Gastrocnemius medialis (tissue), 4 donors: ENCODE measurements at regions not wholly inside any gene's neighbourhood (a gene's known extent, or its start where the extent isn't known, plus 50 kb on each side); places are given as distances from the start of the nearest gene placed in this dataset.

Experiments used
- ATAC-seq, 2 donors: fragments of 150-250 bp; one replicate each; pipeline ENCODE4 v1.9.1; 2016
- DNase-seq, 2 donors: peaks; one replicate each; pipeline ENCODE4 v3.0.0-alpha.2; 2019
- H3K27ac ChIP-seq, 4 donors: fragments of 200-600 bp; sonication (generic); 1 replicate in 1 of 4; 2 replicates in 3 of 4; pipeline ENCODE4 v1.5.1; 2016 to 2018; ENCODE audit warnings: mild to moderate bottlenecking in 2 of 4, moderate library complexity in 1 of 4
- H3K27me3 ChIP-seq, 3 donors: fragments of 200-600 bp; sonication (generic) in 2 of 3; 1 replicate in 1 of 3; 2 replicates in 2 of 3; pipeline versions ENCODE4 v1.5.1 to v1.6.0; 2016 to 2019; ENCODE audit warnings: mild to moderate bottlenecking in 1 of 3, moderate library complexity in 1 of 3
- H3K36me3 ChIP-seq, 2 donors: fragments of 200-600 bp; sonication (generic) in 1 of 2; one replicate each; pipeline ENCODE4 v1.5.1; 2017 to 2018
- H3K4me1 ChIP-seq, 2 donors: fragments of 200-600 bp; sonication (generic) in 1 of 2; one replicate each; pipeline ENCODE4 v1.5.1; 2016 to 2017; ENCODE audit warnings: mild to moderate bottlenecking in 2 of 2
- H3K4me3 ChIP-seq, 4 donors: fragments of 200-600 bp; sonication (generic) in 3 of 4; 1 replicate in 1 of 4; 2 replicates in 3 of 4; pipeline ENCODE4 v1.5.1; 2016 to 2019; ENCODE audit warnings: mild to moderate bottlenecking in 2 of 4
- H3K9me3 ChIP-seq, 3 donors: fragments of 200-600 bp; sonication (generic) in 2 of 3; 1 replicate in 1 of 3; 2 replicates in 2 of 3; pipeline ENCODE4 v1.5.1; 2016 to 2019
- POLR2A ChIP-seq, 2 donors: fragments of 450-650 bp; IDR thresholded peaks; one replicate each; pipeline ENCODE4 v1.6.1; 2017; ENCODE audit warnings: antibody characterized with exemption in 2 of 2, mild to moderate bottlenecking in 2 of 2, moderate library complexity in 2 of 2
- in situ Hi-C, 4 donors: fragments of 200-750 bp; cut with MboI; loops; one replicate each; pipeline versions ENCODE4 v1.15.0 to v1.8.0; 2017; ENCODE audit warnings: low sequenced_read_pairs in 4 of 4
- intact Hi-C: fragments of 100-400 bp; cut with DNase I; formaldehyde crosslinking; loops from one replicate; pipeline ENCODE4 v1.15.1; 2023; ENCODE audit warnings: low total_unique reads
- TF ChIP-seq, protein P1 (sequence below), 5 experiments: fragments of 450-650 bp in 3 of 5; fragments of 200-600 bp in 2 of 5; sonication (generic) in 2 of 5; IDR thresholded peaks in 4 of 5; conservative IDR thresholded peaks in 1 of 5; 1 replicate in 4 of 5; 2 replicates in 1 of 5; pipeline ENCODE4 v1.5.1; 2016 to 2019; ENCODE audit warnings: antibody characterized with exemption in 5 of 5, mild to moderate bottlenecking in 3 of 5, moderate library complexity in 3 of 5

DNA sequence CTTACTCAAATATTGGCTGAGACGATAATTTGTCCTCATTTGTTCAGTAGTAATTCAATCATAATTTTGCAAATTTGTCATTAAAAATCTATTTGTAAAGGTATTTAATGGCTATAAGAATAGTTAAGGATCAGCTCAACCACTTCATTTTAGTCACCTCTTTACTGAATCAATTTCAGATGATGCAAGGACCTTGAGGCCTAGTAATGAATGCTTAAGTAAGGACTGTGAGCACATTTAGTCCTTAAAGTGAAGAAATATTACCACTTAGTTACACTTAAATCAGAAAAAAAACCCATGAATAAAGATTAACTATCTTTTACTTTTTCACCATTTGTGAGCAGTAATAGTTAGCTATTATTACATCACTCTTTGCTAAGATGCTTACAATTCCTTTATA lies 778.9 kb downstream of the CCDC85A start:
- in situ Hi-C loops, result no loop called here
- ATAC-seq, result no peak
- TF ChIP-seq POLR2A (IDR thresholded peaks at IDR 0.05), result no peak
- TF ChIP-seq, protein P1, sequence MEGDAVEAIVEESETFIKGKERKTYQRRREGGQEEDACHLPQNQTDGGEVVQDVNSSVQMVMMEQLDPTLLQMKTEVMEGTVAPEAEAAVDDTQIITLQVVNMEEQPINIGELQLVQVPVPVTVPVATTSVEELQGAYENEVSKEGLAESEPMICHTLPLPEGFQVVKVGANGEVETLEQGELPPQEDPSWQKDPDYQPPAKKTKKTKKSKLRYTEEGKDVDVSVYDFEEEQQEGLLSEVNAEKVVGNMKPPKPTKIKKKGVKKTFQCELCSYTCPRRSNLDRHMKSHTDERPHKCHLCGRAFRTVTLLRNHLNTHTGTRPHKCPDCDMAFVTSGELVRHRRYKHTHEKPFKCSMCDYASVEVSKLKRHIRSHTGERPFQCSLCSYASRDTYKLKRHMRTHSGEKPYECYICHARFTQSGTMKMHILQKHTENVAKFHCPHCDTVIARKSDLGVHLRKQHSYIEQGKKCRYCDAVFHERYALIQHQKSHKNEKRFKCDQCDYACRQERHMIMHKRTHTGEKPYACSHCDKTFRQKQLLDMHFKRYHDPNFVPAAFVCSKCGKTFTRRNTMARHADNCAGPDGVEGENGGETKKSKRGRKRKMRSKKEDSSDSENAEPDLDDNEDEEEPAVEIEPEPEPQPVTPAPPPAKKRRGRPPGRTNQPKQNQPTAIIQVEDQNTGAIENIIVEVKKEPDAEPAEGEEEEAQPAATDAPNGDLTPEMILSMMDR (IDR thresholded peaks at IDR 0.05 in 4 of 5, conservative IDR thresholded peaks at IDR 0.05 in 1 of 5), result no peak

DNA sequence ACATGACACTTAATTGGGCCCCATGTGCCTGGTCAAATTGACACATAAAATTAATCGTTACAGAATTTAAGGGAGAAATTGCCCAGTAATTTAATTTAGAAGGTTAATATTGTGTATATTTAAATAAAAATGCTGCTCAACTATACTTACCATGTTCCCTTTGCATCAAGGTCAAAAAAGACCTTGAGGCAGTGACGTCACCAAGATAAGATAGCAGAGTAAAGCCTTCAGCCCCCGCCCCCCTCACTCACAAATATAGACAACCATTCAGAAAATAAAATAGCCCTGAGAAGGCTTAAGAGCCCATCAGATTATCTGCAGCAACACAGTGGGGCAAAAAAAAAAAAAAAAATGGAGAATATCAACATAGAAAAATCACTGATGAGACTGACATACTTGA lies 785.7 kb downstream of the CCDC85A start:
- H3K36me3 ChIP-seq, result no peaks in the 10 kb centered on the region
- intact Hi-C loops (no loop called here), in situ Hi-C loops (no loop called here)
- no peak overlapping the region for H3K4me3 ChIP-seq
- ATAC-seq (no peak), DNase-seq (no peak)
- no peaks in the 10 kb centered on the region for H3K4me1 ChIP-seq
- H3K9me3 ChIP-seq, result no peaks in the 10 kb centered on the region
- no peak overlapping the region for H3K27ac ChIP-seq
- H3K27me3 ChIP-seq, result no peaks in the 10 kb centered on the region
- TF ChIP-seq, protein P1 (IDR thresholded peaks at IDR 0.05 in 4 of 5, conservative IDR thresholded peaks at IDR 0.05 in 1 of 5), result no peak
- no peak for TF ChIP-seq POLR2A (IDR thresholded peaks at IDR 0.05)

More for the DNA sequence above, 778.9 kb downstream of the CCDC85A start:
- Histone ChIP-seq H3K36me3 (no peaks in the 10 kb centered on the region), H3K4me3 (no peak overlapping the region), H3K27me3 (no peaks in the 10 kb centered on the region), H3K9me3 (no peaks in the 10 kb centered on the region), H3K27ac (no peak overlapping the region), H3K4me1 (no peaks in the 10 kb centered on the region)
- intact Hi-C loops, result no loop called here
- no peak for DNase-seq

DNA sequence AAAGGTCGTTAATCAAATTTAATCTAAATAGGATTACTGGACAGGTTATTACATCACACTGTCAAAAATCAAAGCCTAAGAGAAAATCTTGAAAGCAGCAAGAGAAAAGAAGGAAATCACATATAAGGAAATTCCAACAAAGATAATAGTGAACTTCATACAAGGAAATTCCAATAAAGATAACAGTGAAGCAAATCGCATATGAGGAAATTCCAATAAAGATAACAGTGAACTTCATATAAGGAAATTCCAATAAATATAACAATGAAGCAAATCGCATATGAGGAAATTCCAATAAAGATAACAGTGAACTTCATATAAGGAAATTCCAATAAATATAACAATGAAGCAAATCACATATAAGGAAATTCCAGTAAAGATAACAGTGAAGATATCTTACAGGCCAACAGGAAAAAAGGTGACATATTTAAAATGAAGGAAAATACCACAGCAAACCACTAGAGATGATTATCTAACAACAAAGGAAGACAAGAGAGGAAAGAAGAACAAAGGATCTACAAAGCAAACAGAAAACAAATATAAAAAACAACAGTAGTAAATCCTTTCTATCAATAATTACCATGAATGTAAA lies 787.7 kb downstream of the CCDC85A start:
- in situ Hi-C loops (no loop called here), intact Hi-C loops (no loop called here)
- H3K36me3 ChIP-seq, result no peaks in the 10 kb centered on the region

DNA sequence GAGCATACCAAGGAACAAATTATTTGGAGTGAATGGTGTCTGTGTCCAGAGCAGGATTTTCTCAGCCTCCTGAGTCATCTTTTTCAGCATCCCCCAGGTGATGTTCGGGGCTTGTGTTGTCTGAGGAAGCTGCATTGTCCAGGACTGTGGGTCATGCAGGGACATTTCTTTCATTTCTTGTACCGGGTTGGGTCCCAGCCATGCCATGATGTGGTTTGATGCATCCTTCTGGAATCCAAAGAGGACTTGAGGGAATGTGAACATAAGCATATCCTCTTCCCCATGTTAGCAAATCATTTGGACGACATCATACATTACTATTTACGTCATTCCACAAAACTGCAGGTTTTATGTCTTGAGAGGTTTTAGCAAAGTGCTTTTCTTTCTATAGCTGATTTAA lies 797.8 kb downstream of the CCDC85A start:
- Histone ChIP-seq H3K27ac (no peak overlapping the region), H3K9me3 (no peaks in the 10 kb centered on the region), H3K4me1 (no peaks in the 10 kb centered on the region), H3K4me3 (no peak overlapping the region), H3K36me3 (no peaks in the 10 kb centered on the region), H3K27me3 (no peaks in the 10 kb centered on the region)
- no peak for DNase-seq
- in situ Hi-C loops, result no loop called here
- TF ChIP-seq, protein P1 (IDR thresholded peaks at IDR 0.05 in 4 of 5, conservative IDR thresholded peaks at IDR 0.05 in 1 of 5), result no peak
- TF ChIP-seq POLR2A (IDR thresholded peaks at IDR 0.05), result no peak
- intact Hi-C loops, result no loop called here
- ATAC-seq, result no peak

More for the DNA sequence above, 787.7 kb downstream of the CCDC85A start:
- ATAC-seq, result no peak
- no peaks in the 10 kb centered on the region for H3K9me3 ChIP-seq
- H3K27ac ChIP-seq, result no peak overlapping the region
- H3K4me3 ChIP-seq, result no peak overlapping the region
- TF ChIP-seq POLR2A (IDR thresholded peaks at IDR 0.05), result no peak
- TF ChIP-seq, protein P1 (IDR thresholded peaks at IDR 0.05 in 4 of 5, conservative IDR thresholded peaks at IDR 0.05 in 1 of 5), result no peak
- no peaks in the 10 kb centered on the region for H3K27me3 ChIP-seq
- no peak for DNase-seq
- H3K4me1 ChIP-seq, result no peaks in the 10 kb centered on the region

DNA sequence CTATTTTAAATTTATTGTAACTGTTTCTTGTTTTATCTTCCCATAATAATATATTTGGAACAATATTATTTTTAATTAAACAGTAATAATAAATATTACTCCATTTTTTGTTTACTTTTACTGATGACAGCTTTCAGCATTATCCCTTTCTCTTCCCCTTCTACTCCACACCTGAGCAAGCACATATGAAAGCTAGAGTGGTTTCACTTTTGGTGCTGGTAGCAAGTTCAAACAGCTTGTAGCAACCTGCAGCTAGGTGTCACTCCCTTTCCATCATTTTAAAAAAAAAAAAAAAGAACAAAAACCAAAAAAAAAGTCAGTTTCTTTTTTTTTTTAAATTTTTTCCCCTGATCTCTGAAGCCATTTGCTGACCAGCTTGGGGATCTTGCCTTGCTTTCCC lies 801.8 kb downstream of the CCDC85A start:
- H3K4me3 ChIP-seq, result no peak overlapping the region
- ATAC-seq (no peak), DNase-seq (no peak)
- no peaks in the 10 kb centered on the region for H3K27me3 ChIP-seq
- no peaks in the 10 kb centered on the region for H3K4me1 ChIP-seq
- no peaks in the 10 kb centered on the region for H3K9me3 ChIP-seq
- intact Hi-C loops, result no loop called here
- no peak overlapping the region for H3K27ac ChIP-seq
- no peak for TF ChIP-seq POLR2A (IDR thresholded peaks at IDR 0.05)
- TF ChIP-seq, protein P1 (IDR thresholded peaks at IDR 0.05 in 4 of 5, conservative IDR thresholded peaks at IDR 0.05 in 1 of 5), result no peak
- no peaks in the 10 kb centered on the region for H3K36me3 ChIP-seq
- in situ Hi-C loops, result no loop called here
